Nephron (organoid): ENCODE measurements at regions not wholly inside any gene's neighbourhood (a gene's known extent, or its start where the extent isn't known, plus 50 kb on each side); places are given as distances from the start of the nearest gene placed in this dataset.
"Not testable (repeated sequence)": the region's sequence is repeated elsewhere in the genome, so short reads cannot be mapped to it uniquely, and the experiment has no call there.

Experiments
- H3K27ac Mint-ChIP-seq, 3 experiments: 2 replicates each; pipeline ENCODE4 v1.8.0; 2020; ENCODE audit warnings: mixed read lengths in 3 of 3, mild to moderate bottlenecking in 2 of 3, moderate library complexity in 1 of 3
- H3K27me3 Mint-ChIP-seq: 2 replicates; pipeline ENCODE4 v1.8.0; 2021; ENCODE audit warnings: low read depth, mild to moderate bottlenecking, moderate library complexity, mixed read lengths
- H3K36me3 Mint-ChIP-seq: 2 replicates; pipeline ENCODE4 v1.8.0; 2020; ENCODE audit warnings: low read depth, mixed read lengths
- H3K4me1 Mint-ChIP-seq: 2 replicates; pipeline ENCODE4 v1.8.0; 2020; ENCODE audit warnings: mixed read lengths
- H3K4me3 Mint-ChIP-seq, 3 experiments: 2 replicates each; pipeline ENCODE4 v1.8.0; 2020; ENCODE audit warnings: mild to moderate bottlenecking in 3 of 3, mixed read lengths in 3 of 3, moderate library complexity in 2 of 3
- H3K9me3 Mint-ChIP-seq: 2 replicates; pipeline ENCODE4 v1.8.0; 2020; ENCODE audit warnings: mixed read lengths
- CTCF ChIP-seq, 3 experiments: fragments of 200-600 bp; sonication (generic); IDR thresholded peaks; one replicate each; pipeline ENCODE4 v1.5.0; 2021; ENCODE audit warnings: antibody characterized with exemption in 3 of 3; ENCODE audit not compliant: unreplicated experiment in 3 of 3

- H3K4me3 Mint-ChIP-seq = no peak overlapping the region
- peaks cover 53% of the 10 kb centered on the region for H3K4me1 Mint-ChIP-seq
- H3K27me3 Mint-ChIP-seq = no peaks in the 10 kb centered on the region
- no peaks in the 10 kb centered on the region for H3K9me3 Mint-ChIP-seq
- H3K27ac Mint-ChIP-seq = peak overlapping the region; percentile 95 to 98 (median 95)
- TF ChIP-seq CTCF (IDR thresholded peaks at IDR 0.05; ENCODE audit: unreplicated experiment in 3 of 3) = no peak
- H3K36me3 Mint-ChIP-seq = no peaks in the 10 kb centered on the region
Observed at GRCh38 chr5:56406221-56406620, 173.1 kb upstream of the ANKRD55 start.

- no peak for TF ChIP-seq CTCF (IDR thresholded peaks at IDR 0.05; ENCODE audit: unreplicated experiment in 3 of 3)
- Mint-ChIP-seq H3K27ac (peak overlapping the region; percentile 95 to 98 (median 95)), H3K4me3 (no peak overlapping the region)
Observed at GRCh38 chr5:56405116-56405908, 172.2 kb upstream of the ANKRD55 start.

GRCh38 chr5:56402266-56403220, 169.4 kb upstream of the ANKRD55 start:
- Mint-ChIP-seq H3K4me3 (no peak overlapping the region), H3K4me1 (peaks cover 48% of the 10 kb centered on the region), H3K27me3 (no peaks in the 10 kb centered on the region), H3K27ac (peak overlapping the region; percentile 74 to 89 (median 75)), H3K36me3 (no peaks in the 10 kb centered on the region), H3K9me3 (peaks cover 8% of the 10 kb centered on the region)
- TF ChIP-seq CTCF (IDR thresholded peaks at IDR 0.05; ENCODE audit: unreplicated experiment in 3 of 3) = no peak

More at GRCh38 chr5:56405116-56405908, 172.2 kb upstream of the ANKRD55 start:
- no peaks in the 10 kb centered on the region for H3K36me3 Mint-ChIP-seq
- H3K9me3 Mint-ChIP-seq = no peaks in the 10 kb centered on the region
- peaks cover 57% of the 10 kb centered on the region for H3K4me1 Mint-ChIP-seq
- no peaks in the 10 kb centered on the region for H3K27me3 Mint-ChIP-seq

DNA sequence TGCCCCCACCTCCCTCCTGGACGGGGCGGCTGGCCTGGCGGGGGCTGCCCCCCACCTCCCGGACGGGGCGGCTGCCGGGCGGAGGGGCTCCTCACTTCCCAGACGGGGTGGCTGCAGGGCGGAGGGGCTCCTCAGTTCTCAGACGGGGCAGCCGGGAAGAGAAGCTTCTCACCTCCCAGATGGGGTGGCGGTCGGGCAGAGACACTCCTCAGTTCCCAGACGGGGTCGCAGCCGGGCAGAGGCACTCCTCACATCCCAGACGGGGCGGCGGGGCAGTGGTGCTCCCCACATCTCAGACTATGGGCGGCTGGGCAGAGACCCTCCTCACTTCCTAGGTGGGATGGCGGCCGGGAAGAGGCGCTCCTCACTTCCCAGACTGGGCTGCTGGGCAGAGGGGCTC, 164.7 kb upstream of the ANKRD55 start:
- H3K27me3 Mint-ChIP-seq, H3K27ac Mint-ChIP-seq, H3K4me3 Mint-ChIP-seq: not testable (repeated sequence)
- peaks cover 21% of the 10 kb centered on the region for H3K4me1 Mint-ChIP-seq
- peaks cover 32% of the 10 kb centered on the region for H3K36me3 Mint-ChIP-seq
- H3K9me3 Mint-ChIP-seq = peaks cover 45% of the 10 kb centered on the region

DNA sequence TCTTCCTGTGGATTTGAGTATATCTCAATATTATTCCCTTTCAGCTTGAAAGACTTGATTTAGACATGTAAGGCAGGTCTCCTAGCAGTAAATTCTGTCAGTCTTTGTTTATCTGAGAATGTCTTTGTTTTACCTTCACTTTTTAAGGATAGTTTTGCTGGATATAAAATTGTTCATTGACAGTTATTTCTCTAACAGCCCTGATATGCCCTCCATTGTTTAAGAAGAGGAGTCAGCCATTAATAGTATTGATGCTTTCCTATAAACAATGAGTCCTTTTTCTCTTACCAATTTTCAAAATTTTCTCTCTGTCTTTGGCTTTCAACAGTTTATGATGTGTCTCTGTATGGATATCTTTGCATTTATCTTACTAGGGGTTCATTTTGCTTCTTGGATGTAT, 163.5 kb upstream of the ANKRD55 start:
- TF ChIP-seq CTCF (IDR thresholded peaks at IDR 0.05; ENCODE audit: unreplicated experiment in 3 of 3) = no peak
- Mint-ChIP-seq H3K9me3 (peaks cover 57% of the 10 kb centered on the region), H3K36me3 (peaks cover 43% of the 10 kb centered on the region), H3K4me1 (peaks cover 10% of the 10 kb centered on the region), H3K27ac (no peak overlapping the region), H3K4me3 (no peak overlapping the region), H3K27me3 (no peaks in the 10 kb centered on the region)

DNA sequence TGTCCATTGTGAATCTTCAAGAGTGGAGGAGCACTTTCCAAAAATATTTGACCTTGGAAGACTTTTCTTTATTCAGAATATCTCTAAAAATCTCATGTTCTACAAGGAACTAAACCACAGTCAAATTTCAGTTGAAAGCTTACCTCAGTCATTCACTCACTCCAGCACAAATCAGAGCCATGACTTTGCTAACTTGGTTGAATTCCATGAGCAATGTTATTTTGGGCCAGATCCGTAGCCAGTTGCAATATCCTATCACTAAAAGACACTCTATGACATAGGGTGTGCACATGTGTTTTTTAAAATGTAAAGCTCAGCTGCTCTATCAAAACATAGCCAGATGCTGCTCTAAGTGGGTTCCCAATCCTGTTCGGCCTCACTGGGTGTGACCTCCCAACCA, 156.1 kb upstream of the ANKRD55 start:
- H3K27me3 Mint-ChIP-seq = peaks cover 8% of the 10 kb centered on the region
- H3K4me1 Mint-ChIP-seq = peaks cover 23% of the 10 kb centered on the region
- H3K9me3 Mint-ChIP-seq = peaks cover 44% of the 10 kb centered on the region
- no peak overlapping the region for H3K4me3 Mint-ChIP-seq
- no peak overlapping the region for H3K27ac Mint-ChIP-seq
- TF ChIP-seq CTCF (IDR thresholded peaks at IDR 0.05; ENCODE audit: unreplicated experiment in 3 of 3) = no peak
- peaks cover 36% of the 10 kb centered on the region for H3K36me3 Mint-ChIP-seq
